ENCODE measurements at regions not wholly inside any gene's neighbourhood (a gene's known extent, or its start where the extent isn't known, plus 50 kb on each side); places are given as distances from the start of the nearest gene placed in this dataset.

GRCh38 chr20:41869261-41869660 lies 251.1 kb upstream of the CHD6 start:
- no peaks in the 10 kb centered on the region for H3K27me3 ChIP-seq (ENCODE audit: insufficient read depth)
- no peak overlapping the region for H3K27ac Mint-ChIP-seq
- no peaks in the 10 kb centered on the region for H3K4me1 Mint-ChIP-seq
- H3K9me3 Mint-ChIP-seq: peaks cover 88% of the 10 kb centered on the region
- H2AFZ ChIP-seq: no peak overlapping the region
- H3K4me3 ChIP-seq: no peak overlapping the region
- no peak overlapping the region for H3K4me2 ChIP-seq
- H3K27me3 Mint-ChIP-seq (ENCODE audit: insufficient read depth, low read depth, poor library complexity): no peaks in the 10 kb centered on the region
- H3K4me3 Mint-ChIP-seq: no peak overlapping the region
- no peaks in the 10 kb centered on the region for H4K20me1 ChIP-seq (replicated peaks; ENCODE audit: insufficient read depth)
- H3K27ac ChIP-seq (ENCODE audit: low read depth): no peak overlapping the region
- no peaks in the 10 kb centered on the region for H3K9me2 ChIP-seq (ENCODE audit: insufficient read depth)
- TF ChIP-seq REST (IDR thresholded peaks at IDR 0.05; ENCODE audit: unreplicated experiment) (no peak), NANOG (IDR thresholded peaks at IDR 0.05; ENCODE audit: borderline replicate concordance) (no peak), CREB1 (CRISPR knock-in tag; IDR thresholded peaks at IDR 0.05; ENCODE audit: low read depth) (no peak), POLR2AphosphoS5 (IDR thresholded peaks at IDR 0.05; ENCODE audit: low read depth) (no peak), EZH2 (IDR thresholded peaks at IDR 0.05; ENCODE audit: low read depth, unreplicated experiment) (no peak), JUNB (IDR thresholded peaks at IDR 0.05; ENCODE audit: unreplicated experiment) (no peak), ZNF462 (CRISPR knock-in tag; IDR thresholded peaks at IDR 0.05) (no peak)
- peaks cover 9% of the 10 kb centered on the region for H3K36me3 Mint-ChIP-seq (ENCODE audit: low read depth)
- no peak for ATAC-seq
- H3K79me2 ChIP-seq (replicated peaks; ENCODE audit: insufficient read depth): no peaks in the 10 kb centered on the region
- no peaks in the 10 kb centered on the region for H3F3A ChIP-seq (replicated peaks; ENCODE audit: low read depth)
- no peak for DNase-seq (ENCODE audit: low spot score)
- no peaks in the 10 kb centered on the region for H3K4me1 ChIP-seq (ENCODE audit: insufficient read depth)
- no peaks in the 10 kb centered on the region for H3K36me3 ChIP-seq (ENCODE audit: insufficient read depth)
